Fibroblast of skin of abdomen (primary cell): ENCODE measurements at regions not wholly inside any gene's neighbourhood (a gene's known extent, or its start where the extent isn't known, plus 50 kb on each side); places are given as distances from the start of the nearest gene placed in this dataset.
"Not testable (repeated sequence)": the region's sequence is repeated elsewhere in the genome, so short reads cannot be mapped to it uniquely, and the experiment has no call there.

Experiments used
- DNase-seq: peaks from one replicate; pipeline ENCODE4 v3.0.0-alpha.2; 2013

GRCh38 chr7:50915621-50916020 lies 132.9 kb upstream of the GRB10 start:
- DNase-seq = no peak

GRCh38 chr7:50914460-50914859 lies 131.8 kb upstream of the GRB10 start:
- no peak for DNase-seq

- no peak for DNase-seq
Observed at GRCh38 chr7:50908628-50909290, 126.1 kb upstream of the GRB10 start.

- DNase-seq = not testable (repeated sequence)
Observed at GRCh38 chr7:50898604-50899477, 116.1 kb upstream of the GRB10 start.

GRCh38 chr7:50887061-50887460 lies 104.4 kb upstream of the GRB10 start:
- not testable (repeated sequence) for DNase-seq

GRCh38 chr7:50872437-50872836 lies 89.7 kb upstream of the GRB10 start:
- DNase-seq = no peak

- peak; percentile 75 for DNase-seq
Observed at GRCh38 chr7:50869108-50869725, 86.5 kb upstream of the GRB10 start.

- DNase-seq = no peak
Observed at GRCh38 chr7:50868426-50869100, 85.9 kb upstream of the GRB10 start.

- no peak for DNase-seq
Observed at GRCh38 chr7:50867034-50867356, 84.3 kb upstream of the GRB10 start.

GRCh38 chr7:50866343-50867033 lies 83.8 kb upstream of the GRB10 start:
- no peak for DNase-seq

- no peak for DNase-seq
Observed at GRCh38 chr7:50865450-50865849, 82.8 kb upstream of the GRB10 start.

- no peak for DNase-seq
Observed at GRCh38 chr7:50864694-50865093, 82.0 kb upstream of the GRB10 start.

GRCh38 chr7:50863053-50863452 lies 80.4 kb upstream of the GRB10 start:
- no peak for DNase-seq

GRCh38 chr7:50862302-50862701 lies 79.6 kb upstream of the GRB10 start:
- DNase-seq = no peak

GRCh38 chr7:50860598-50860997 lies 77.9 kb upstream of the GRB10 start:
- no peak for DNase-seq

GRCh38 chr7:50860174-50860573 lies 77.5 kb upstream of the GRB10 start:
- DNase-seq = no peak

GRCh38 chr7:50858528-50859245 lies 76.0 kb upstream of the GRB10 start:
- no peak for DNase-seq

- DNase-seq = no peak
Observed at GRCh38 chr7:50857804-50858489, 75.3 kb upstream of the GRB10 start.

- no peak for DNase-seq
Observed at GRCh38 chr7:50856806-50857205, 74.1 kb upstream of the GRB10 start.

GRCh38 chr7:50856231-50856630 lies 73.5 kb upstream of the GRB10 start:
- no peak for DNase-seq

- DNase-seq = no peak
Observed at GRCh38 chr7:50855526-50855925, 72.8 kb upstream of the GRB10 start.
